ENCODE measurements at regions not wholly inside any gene's neighbourhood (a gene's known extent, or its start where the extent isn't known, plus 50 kb on each side); places are given as distances from the start of the nearest gene placed in this dataset.

GRCh38 chr15:91624353-91624968 is 229.0 kb upstream of the SLCO3A1 start:
- H3K4me3 ChIP-seq (ENCODE audit: low read depth, low read length): no peak overlapping the region
- in situ Hi-C loops (cut with HindIII; ENCODE audit: low sequenced_read_pairs): no loop called here
- DNase-seq (ENCODE audit: low read depth, low spot score): no peak
- TF ChIP-seq, protein P1, sequence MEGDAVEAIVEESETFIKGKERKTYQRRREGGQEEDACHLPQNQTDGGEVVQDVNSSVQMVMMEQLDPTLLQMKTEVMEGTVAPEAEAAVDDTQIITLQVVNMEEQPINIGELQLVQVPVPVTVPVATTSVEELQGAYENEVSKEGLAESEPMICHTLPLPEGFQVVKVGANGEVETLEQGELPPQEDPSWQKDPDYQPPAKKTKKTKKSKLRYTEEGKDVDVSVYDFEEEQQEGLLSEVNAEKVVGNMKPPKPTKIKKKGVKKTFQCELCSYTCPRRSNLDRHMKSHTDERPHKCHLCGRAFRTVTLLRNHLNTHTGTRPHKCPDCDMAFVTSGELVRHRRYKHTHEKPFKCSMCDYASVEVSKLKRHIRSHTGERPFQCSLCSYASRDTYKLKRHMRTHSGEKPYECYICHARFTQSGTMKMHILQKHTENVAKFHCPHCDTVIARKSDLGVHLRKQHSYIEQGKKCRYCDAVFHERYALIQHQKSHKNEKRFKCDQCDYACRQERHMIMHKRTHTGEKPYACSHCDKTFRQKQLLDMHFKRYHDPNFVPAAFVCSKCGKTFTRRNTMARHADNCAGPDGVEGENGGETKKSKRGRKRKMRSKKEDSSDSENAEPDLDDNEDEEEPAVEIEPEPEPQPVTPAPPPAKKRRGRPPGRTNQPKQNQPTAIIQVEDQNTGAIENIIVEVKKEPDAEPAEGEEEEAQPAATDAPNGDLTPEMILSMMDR (IDR thresholded peaks at IDR 0.05; ENCODE audit: low read depth, low read length): no peak

- DNase-seq (ENCODE audit: low read depth, low spot score): no peak
- in situ Hi-C loops (cut with HindIII; ENCODE audit: low sequenced_read_pairs): no loop called here
- H3K4me3 ChIP-seq (ENCODE audit: low read depth, low read length): no peak overlapping the region
- TF ChIP-seq, protein P1 (IDR thresholded peaks at IDR 0.05; ENCODE audit: low read depth, low read length): no peak
These were observed 228.0 kb upstream of the SLCO3A1 start for GRCh38 chr15:91625506-91625905.

GRCh38 chr15:91627473-91628278 is 225.8 kb upstream of the SLCO3A1 start:
- H3K4me3 ChIP-seq (ENCODE audit: low read depth, low read length): no peak overlapping the region
- in situ Hi-C loops (cut with HindIII; ENCODE audit: low sequenced_read_pairs): no loop called here
- DNase-seq (ENCODE audit: low read depth, low spot score): peak; percentile 68
- TF ChIP-seq, protein P1 (IDR thresholded peaks at IDR 0.05; ENCODE audit: low read depth, low read length): no peak

- DNase-seq (ENCODE audit: low read depth, low spot score): no peak
- in situ Hi-C loops (cut with HindIII; ENCODE audit: low sequenced_read_pairs): no loop called here
- no peak overlapping the region for H3K4me3 ChIP-seq (ENCODE audit: low read depth, low read length)
- TF ChIP-seq, protein P1 (IDR thresholded peaks at IDR 0.05; ENCODE audit: low read depth, low read length): no peak
These were observed 223.4 kb upstream of the SLCO3A1 start for GRCh38 chr15:91630090-91630489.

- in situ Hi-C loops (cut with HindIII; ENCODE audit: low sequenced_read_pairs): no loop called here
- TF ChIP-seq, protein P1 (IDR thresholded peaks at IDR 0.05; ENCODE audit: low read depth, low read length): no peak
- no peak for DNase-seq (ENCODE audit: low read depth, low spot score)
These were observed 221.3 kb upstream of the SLCO3A1 start for GRCh38 chr15:91632176-91632575.

DNA sequence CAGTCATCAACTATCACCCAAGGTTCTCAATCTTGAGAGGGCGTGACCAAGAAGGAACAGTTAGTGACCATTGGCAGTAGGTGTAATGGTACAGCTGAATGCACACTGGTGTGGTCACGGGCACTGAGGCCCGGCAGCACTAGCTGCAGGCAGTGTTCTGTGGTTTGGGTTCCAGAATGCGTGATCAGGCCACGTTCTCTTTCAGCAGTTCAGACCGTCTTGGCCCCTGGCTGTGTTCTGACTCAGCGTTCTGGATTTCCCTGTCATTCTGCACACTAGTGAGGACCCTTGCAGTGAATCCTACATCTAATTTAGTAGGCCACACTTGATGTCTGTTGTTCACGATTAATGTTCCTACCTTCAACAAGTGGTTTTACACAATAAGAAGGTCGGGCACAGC is 220.5 kb upstream of the SLCO3A1 start:
- DNase-seq (ENCODE audit: low read depth, low spot score): no peak
- in situ Hi-C loops (cut with HindIII; ENCODE audit: low sequenced_read_pairs): no loop called here
- H3K4me3 ChIP-seq (ENCODE audit: low read depth, low read length): no peak overlapping the region
- TF ChIP-seq, protein P1 (IDR thresholded peaks at IDR 0.05; ENCODE audit: low read depth, low read length): no peak

More at GRCh38 chr15:91632176-91632575, 221.3 kb upstream of the SLCO3A1 start:
- H3K4me3 ChIP-seq (ENCODE audit: low read depth, low read length): no peak overlapping the region

Measured in astrocyte of the spinal cord (primary cell).